ENCODE measurements at regions not wholly inside any gene's neighbourhood (a gene's known extent, or its start where the extent isn't known, plus 50 kb on each side); places are given as distances from the start of the nearest gene placed in this dataset.

GRCh38 chr13:90253806-90254205 is 1093.7 kb upstream of the MIR17HG start:
- ChIA-PET CTCF (no interaction called here), POLR2A (no interaction called here)
- no peak for TF ChIP-seq GLIS2 (tag by site-specific recombination; IDR thresholded peaks at IDR 0.05)
- TF ChIP-seq, protein P1, sequence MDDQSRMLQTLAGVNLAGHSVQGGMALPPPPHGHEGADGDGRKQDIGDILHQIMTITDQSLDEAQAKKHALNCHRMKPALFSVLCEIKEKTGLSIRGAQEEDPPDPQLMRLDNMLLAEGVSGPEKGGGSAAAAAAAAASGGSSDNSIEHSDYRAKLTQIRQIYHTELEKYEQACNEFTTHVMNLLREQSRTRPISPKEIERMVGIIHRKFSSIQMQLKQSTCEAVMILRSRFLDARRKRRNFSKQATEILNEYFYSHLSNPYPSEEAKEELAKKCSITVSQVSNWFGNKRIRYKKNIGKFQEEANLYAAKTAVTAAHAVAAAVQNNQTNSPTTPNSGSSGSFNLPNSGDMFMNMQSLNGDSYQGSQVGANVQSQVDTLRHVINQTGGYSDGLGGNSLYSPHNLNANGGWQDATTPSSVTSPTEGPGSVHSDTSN (CRISPR knock-in tag; IDR thresholded peaks at IDR 0.05), result no peak
- TF ChIP-seq ZNF221 (tag by site-specific recombination; IDR thresholded peaks at IDR 0.05; ENCODE audit: borderline replicate concordance), result no peak
- TF ChIP-seq ZNF473 (tag by site-specific recombination; IDR thresholded peaks at IDR 0.05), result no peak
- TF ChIP-seq BCL11B (tag by site-specific recombination; IDR thresholded peaks at IDR 0.05; ENCODE audit: low read depth), result no peak
- no peak for TF ChIP-seq ZNF544 (tag by site-specific recombination; IDR thresholded peaks at IDR 0.05)
- no peaks in the 10 kb centered on the region for H3K36me3 ChIP-seq (ENCODE audit: control insufficient read depth in 2 of 2, insufficient read depth in 1 of 2, low read length in 2 of 2)
- no peaks in the 10 kb centered on the region for H3K4me1 ChIP-seq (ENCODE audit: control insufficient read depth, insufficient read depth, low read length)
- no peak overlapping the region for H3K4me3 ChIP-seq (ENCODE audit: low read depth, low read length)
- no peaks in the 10 kb centered on the region for H3K9me3 ChIP-seq (ENCODE audit: control insufficient read depth, insufficient read depth, low read depth, low read length)
- H3K27ac ChIP-seq (ENCODE audit: extremely low read depth, low read depth, low read length), result no peak overlapping the region

- no peaks in the 10 kb centered on the region for H3K9me3 ChIP-seq (ENCODE audit: control insufficient read depth, insufficient read depth, low read depth, low read length)
- no peaks in the 10 kb centered on the region for H3K4me1 ChIP-seq (ENCODE audit: control insufficient read depth, insufficient read depth, low read length)
- TF ChIP-seq ZNF629 (tag by site-specific recombination; IDR thresholded peaks at IDR 0.05), result no peak
- no peak for TF ChIP-seq ZNF530 (tag by site-specific recombination; IDR thresholded peaks at IDR 0.05; ENCODE audit: low read depth)
- TF ChIP-seq ZNF394 (tag by site-specific recombination; IDR thresholded peaks at IDR 0.05; ENCODE audit: borderline replicate concordance), result no peak
- TF ChIP-seq ZNF658 (tag by site-specific recombination; IDR thresholded peaks at IDR 0.05), result no peak
- TF ChIP-seq ZBTB7A (tag by site-specific recombination; IDR thresholded peaks at IDR 0.05; ENCODE audit: low read depth), result no peak
- TF ChIP-seq KLF9 (tag by site-specific recombination; IDR thresholded peaks at IDR 0.05; ENCODE audit: low read depth), result no peak
- no peak for TF ChIP-seq ZNF114 (tag by site-specific recombination; IDR thresholded peaks at IDR 0.05)
- H3K4me3 ChIP-seq (ENCODE audit: low read depth, low read length), result no peak overlapping the region
- ChIA-PET POLR2A (no interaction called here), CTCF (no interaction called here)
- no peaks in the 10 kb centered on the region for H3K36me3 ChIP-seq (ENCODE audit: control insufficient read depth in 2 of 2, insufficient read depth in 1 of 2, low read length in 2 of 2)
- H3K27ac ChIP-seq (ENCODE audit: extremely low read depth, low read depth, low read length), result no peak overlapping the region
These were observed 1093.0 kb upstream of the MIR17HG start for GRCh38 chr13:90254437-90254836.

- Histone ChIP-seq H3K36me3 (ENCODE audit: control insufficient read depth in 2 of 2, insufficient read depth in 1 of 2, low read length in 2 of 2) (no peaks in the 10 kb centered on the region), H3K4me1 (ENCODE audit: control insufficient read depth, insufficient read depth, low read length) (no peaks in the 10 kb centered on the region), H3K27ac (ENCODE audit: extremely low read depth, low read depth, low read length) (no peak overlapping the region), H3K4me3 (ENCODE audit: low read depth, low read length) (no peak overlapping the region), H3K9me3 (ENCODE audit: control insufficient read depth, insufficient read depth, low read depth, low read length) (no peaks in the 10 kb centered on the region)
- ChIA-PET POLR2A (no interaction called here), CTCF (interaction anchor here (0.6 kb wide), 1 partner anchor 8 kb away, joined by 4 read pairs; no protein-coding TSS in a partner anchor)
- no peak for TF ChIP-seq ZNF596 (tag by site-specific recombination; IDR thresholded peaks at IDR 0.05)
- TF ChIP-seq, protein P2, sequence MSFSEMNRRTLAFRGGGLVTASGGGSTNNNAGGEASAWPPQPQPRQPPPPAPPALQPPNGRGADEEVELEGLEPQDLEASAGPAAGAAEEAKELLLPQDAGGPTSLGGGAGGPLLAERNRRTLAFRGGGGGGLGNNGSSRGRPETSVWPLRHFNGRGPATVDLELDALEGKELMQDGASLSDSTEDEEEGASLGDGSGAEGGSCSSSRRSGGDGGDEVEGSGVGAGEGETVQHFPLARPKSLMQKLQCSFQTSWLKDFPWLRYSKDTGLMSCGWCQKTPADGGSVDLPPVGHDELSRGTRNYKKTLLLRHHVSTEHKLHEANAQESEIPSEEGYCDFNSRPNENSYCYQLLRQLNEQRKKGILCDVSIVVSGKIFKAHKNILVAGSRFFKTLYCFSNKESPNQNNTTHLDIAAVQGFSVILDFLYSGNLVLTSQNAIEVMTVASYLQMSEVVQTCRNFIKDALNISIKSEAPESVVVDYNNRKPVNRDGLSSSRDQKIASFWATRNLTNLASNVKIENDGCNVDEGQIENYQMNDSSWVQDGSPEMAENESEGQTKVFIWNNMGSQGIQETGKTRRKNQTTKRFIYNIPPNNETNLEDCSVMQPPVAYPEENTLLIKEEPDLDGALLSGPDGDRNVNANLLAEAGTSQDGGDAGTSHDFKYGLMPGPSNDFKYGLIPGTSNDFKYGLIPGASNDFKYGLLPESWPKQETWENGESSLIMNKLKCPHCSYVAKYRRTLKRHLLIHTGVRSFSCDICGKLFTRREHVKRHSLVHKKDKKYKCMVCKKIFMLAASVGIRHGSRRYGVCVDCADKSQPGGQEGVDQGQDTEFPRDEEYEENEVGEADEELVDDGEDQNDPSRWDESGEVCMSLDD (tag by site-specific recombination; IDR thresholded peaks at IDR 0.05), result no peak
- TF ChIP-seq ZNF704 (tag by site-specific recombination; IDR thresholded peaks at IDR 0.05), result no peak
- no peak for TF ChIP-seq SCRT2 (tag by site-specific recombination; IDR thresholded peaks at IDR 0.05)
- TF ChIP-seq ZNF670 (tag by site-specific recombination; IDR thresholded peaks at IDR 0.05; ENCODE audit: low read depth), result no peak
These were observed 1090.7 kb upstream of the MIR17HG start for GRCh38 chr13:90256746-90257145.

Data from HEK293 (cell line).